Tibial artery (tissue), 4 donors: ENCODE measurements at regions not wholly inside any gene's neighbourhood (a gene's known extent, or its start where the extent isn't known, plus 50 kb on each side); places are given as distances from the start of the nearest gene placed in this dataset.

Experiments used
- DNase-seq, 2 donors: peaks; one replicate each; pipeline ENCODE4 v3.0.0-alpha.2; 2019
- H3K27ac ChIP-seq, 2 donors: fragments of 200-600 bp; sonication (generic) in 1 of 2; 1 replicate in 1 of 2; 2 replicates in 1 of 2; pipeline ENCODE4 v1.5.1; 2018 to 2019; ENCODE audit warnings: mild to moderate bottlenecking in 1 of 2
- H3K27me3 ChIP-seq, 2 donors: fragments of 200-600 bp; sonication (generic) in 1 of 2; one replicate each; pipeline versions ENCODE4 v1.5.1 to v1.6.0; 2016 to 2019
- H3K36me3 ChIP-seq, 3 donors: fragments of 200-600 bp; sonication (generic) in 2 of 3; one replicate each; pipeline ENCODE4 v1.5.1; 2016 to 2019; ENCODE audit warnings: mild to moderate bottlenecking in 2 of 3
- H3K4me1 ChIP-seq, 4 donors: fragments of 200-600 bp; sonication (generic) in 2 of 4; 1 replicate in 3 of 4; 2 replicates in 1 of 4; pipeline ENCODE4 v1.5.1; 2016 to 2019
- H3K4me3 ChIP-seq, 2 donors: fragments of 200-600 bp; sonication (generic) in 1 of 2; 1 replicate in 1 of 2; 2 replicates in 1 of 2; pipeline ENCODE4 v1.5.1; 2018 to 2019; ENCODE audit warnings: mild to moderate bottlenecking in 2 of 2
- H3K9me3 ChIP-seq, 3 donors: fragments of 200-600 bp; sonication (generic) in 1 of 3; one replicate each; pipeline ENCODE4 v1.5.1; 2016 to 2019
- CTCF ChIP-seq, 2 experiments: fragments of 200-600 bp in 1 of 2; fragments of 450-650 bp in 1 of 2; IDR thresholded peaks; one replicate each; pipeline ENCODE4 v1.5.1; 2017 to 2019; ENCODE audit warnings: antibody characterized with exemption in 2 of 2, mild to moderate bottlenecking in 1 of 2, moderate library complexity in 1 of 2
- intact Hi-C: fragments of 100-400 bp; cut with DNase I; formaldehyde crosslinking; loops from one replicate; pipeline ENCODE4 v1.15.0; 2023; ENCODE audit warnings: low total_unique reads

- H3K9me3 ChIP-seq = no peaks in the 10 kb centered on the region
- intact Hi-C loops = no loop called here
- H3K27me3 ChIP-seq = peaks cover 0 to 12% of the 10 kb centered on the region in 2 donors
- no peaks in the 10 kb centered on the region for H3K36me3 ChIP-seq
- no peaks in the 10 kb centered on the region for H3K4me1 ChIP-seq
- no peak for TF ChIP-seq CTCF (IDR thresholded peaks at IDR 0.05)
- no peak overlapping the region for H3K4me3 ChIP-seq
- no peak overlapping the region for H3K27ac ChIP-seq
- no peak for DNase-seq
Measured at GRCh38 chr22:22425783-22426624, 82.5 kb downstream of the ZNF280B start.

- no peak for TF ChIP-seq CTCF (IDR thresholded peaks at IDR 0.05)
- no peak overlapping the region for H3K27ac ChIP-seq
- H3K27me3 ChIP-seq = peaks cover 0 to 16% of the 10 kb centered on the region in 2 donors
- H3K9me3 ChIP-seq = no peaks in the 10 kb centered on the region
- intact Hi-C loops = no loop called here
- H3K4me3 ChIP-seq = no peak overlapping the region
- no peak for DNase-seq
- H3K4me1 ChIP-seq = no peaks in the 10 kb centered on the region
- no peaks in the 10 kb centered on the region for H3K36me3 ChIP-seq
Measured at GRCh38 chr22:22427542-22428065, 80.9 kb downstream of the ZNF280B start.

GRCh38 chr22:22428222-22429098 is 80.1 kb downstream of the ZNF280B start:
- Histone ChIP-seq H3K4me1 (no peaks in the 10 kb centered on the region), H3K27me3 (peaks cover 0 to 16% of the 10 kb centered on the region in 2 donors), H3K36me3 (no peaks in the 10 kb centered on the region), H3K27ac (no peak overlapping the region), H3K9me3 (no peaks in the 10 kb centered on the region), H3K4me3 (no peak overlapping the region)
- TF ChIP-seq CTCF (IDR thresholded peaks at IDR 0.05) = no peak
- no peak for DNase-seq
- intact Hi-C loops = no loop called here

- Histone ChIP-seq H3K36me3 (no peaks in the 10 kb centered on the region), H3K27ac (no peak overlapping the region), H3K27me3 (peaks cover 0 to 16% of the 10 kb centered on the region in 2 donors), H3K4me3 (no peak overlapping the region), H3K9me3 (no peaks in the 10 kb centered on the region), H3K4me1 (no peaks in the 10 kb centered on the region)
- intact Hi-C loops = no loop called here
- no peak for DNase-seq
- TF ChIP-seq CTCF (IDR thresholded peaks at IDR 0.05) = no peak
Measured at GRCh38 chr22:22429369-22430108, 79.0 kb downstream of the ZNF280B start.

- Histone ChIP-seq H3K4me3 (no peak overlapping the region), H3K36me3 (no peaks in the 10 kb centered on the region), H3K27me3 (peaks cover 0 to 16% of the 10 kb centered on the region in 2 donors), H3K4me1 (no peaks in the 10 kb centered on the region), H3K27ac (no peak overlapping the region), H3K9me3 (no peaks in the 10 kb centered on the region)
- intact Hi-C loops = no loop called here
- no peak for DNase-seq
- TF ChIP-seq CTCF (IDR thresholded peaks at IDR 0.05) = no peak
Measured at GRCh38 chr22:22430111-22430820, 78.3 kb downstream of the ZNF280B start.
